GM18502 (cell line): ENCODE measurements at regions not wholly inside any gene's neighbourhood (a gene's known extent, or its start where the extent isn't known, plus 50 kb on each side); places are given as distances from the start of the nearest gene placed in this dataset.
"Not testable (repeated sequence)": the region's sequence is repeated elsewhere in the genome, so short reads cannot be mapped to it uniquely, and the experiment has no call there.

Source experiments
- ATAC-seq: cut with Tn5 transposase; IDR thresholded peaks from one replicate; pipeline ENCODE4 v1.9.1; 2021; ENCODE audit warnings: mild to moderate bottlenecking; ENCODE audit not compliant: unreplicated experiment, poor library complexity

DNA sequence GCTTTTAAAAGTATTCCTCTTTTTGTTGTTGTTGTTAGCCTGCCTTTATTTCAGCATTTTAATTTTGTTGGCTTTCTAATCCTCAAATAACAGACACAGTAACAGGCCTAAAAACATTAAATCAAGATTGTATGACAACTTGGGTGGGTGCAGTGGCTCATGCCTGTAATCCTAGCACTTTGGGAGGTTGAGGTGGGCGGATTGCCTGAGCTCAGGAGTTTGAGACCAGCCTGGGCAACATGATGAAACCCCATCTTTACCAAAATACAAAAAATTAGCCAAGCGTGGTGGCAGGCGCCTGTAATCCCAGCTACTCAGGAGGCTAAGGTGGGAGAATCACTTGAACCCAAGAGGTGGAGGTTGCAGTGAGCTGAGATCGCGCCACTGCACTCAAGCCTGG lies 220.9 kb upstream of the PPP1R3A start:
- not testable (repeated sequence) for ATAC-seq

- no peak for ATAC-seq
These were observed 219.8 kb upstream of the PPP1R3A start for GRCh38 chr7:114138587-114138986.

DNA sequence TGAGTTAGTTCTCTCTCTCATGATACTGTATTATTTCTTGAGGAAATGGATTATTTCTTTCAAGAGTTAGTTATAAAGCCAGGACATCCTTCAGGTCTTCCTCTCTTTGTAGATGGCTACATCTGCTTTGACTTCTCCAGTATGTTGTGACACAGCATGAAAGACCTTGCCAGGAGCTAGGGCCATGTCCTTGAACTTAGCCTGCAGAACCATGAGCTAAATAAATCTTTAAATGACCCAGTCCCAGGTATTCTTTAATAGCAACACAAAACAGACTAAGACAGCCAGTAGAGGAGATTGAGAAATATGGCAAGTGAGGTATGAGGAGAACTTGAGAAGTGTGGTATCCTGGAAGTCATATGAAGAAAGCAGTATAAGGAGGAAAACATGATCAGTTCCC lies 214.9 kb upstream of the PPP1R3A start:
- ATAC-seq, result no peak

- no peak for ATAC-seq
These were observed 212.1 kb upstream of the PPP1R3A start for GRCh38 chr7:114130866-114131265.

GRCh38 chr7:114128880-114129279 lies 210.1 kb upstream of the PPP1R3A start:
- ATAC-seq, result no peak

- no peak for ATAC-seq
These were observed 207.3 kb upstream of the PPP1R3A start for GRCh38 chr7:114126095-114126494.

DNA sequence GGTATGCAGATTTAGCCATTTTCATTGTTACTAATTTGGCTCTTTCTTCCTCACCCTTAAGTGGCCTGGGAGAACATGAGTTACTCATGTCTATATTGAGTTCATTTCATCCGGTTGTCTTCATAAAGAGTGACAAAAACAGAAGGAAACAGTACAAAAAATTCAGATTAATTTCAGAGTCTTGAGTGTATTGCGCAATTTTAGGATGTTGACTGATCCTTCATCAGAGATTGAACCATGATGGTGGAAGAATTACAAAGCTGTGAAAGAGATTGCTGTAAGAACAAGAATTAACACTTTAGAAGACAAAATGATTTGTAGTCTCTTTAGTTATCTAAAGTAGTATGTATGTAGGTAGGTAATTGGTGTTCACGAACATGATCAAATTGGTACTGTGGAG lies 194.0 kb upstream of the PPP1R3A start:
- no peak for ATAC-seq

- ATAC-seq, result no peak
These were observed 191.9 kb upstream of the PPP1R3A start for GRCh38 chr7:114110666-114111065.

- no peak for ATAC-seq
These were observed 190.9 kb upstream of the PPP1R3A start for GRCh38 chr7:114109721-114110120.

- ATAC-seq, result no peak
These were observed 190.5 kb upstream of the PPP1R3A start for GRCh38 chr7:114109304-114109703.

DNA sequence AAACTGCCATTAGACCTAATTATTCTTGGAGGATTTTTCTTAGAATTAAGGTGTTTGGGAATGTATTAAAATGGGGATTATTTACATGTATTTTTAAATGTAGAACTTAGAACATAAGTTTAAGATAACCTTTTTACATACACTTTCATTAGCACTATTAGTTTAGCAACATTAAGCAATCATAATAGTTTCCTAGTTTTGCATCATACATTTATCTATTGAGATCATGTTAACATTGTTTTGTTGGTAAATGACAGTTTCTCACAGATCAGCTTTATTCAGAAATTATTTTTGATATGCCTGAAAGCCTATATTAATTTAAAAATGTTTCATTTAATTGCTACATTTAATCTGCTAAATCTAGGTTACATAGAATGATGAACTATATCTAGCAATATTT lies 189.7 kb upstream of the PPP1R3A start:
- ATAC-seq, result no peak

GRCh38 chr7:114107522-114107921 lies 188.7 kb upstream of the PPP1R3A start:
- ATAC-seq, result no peak

DNA sequence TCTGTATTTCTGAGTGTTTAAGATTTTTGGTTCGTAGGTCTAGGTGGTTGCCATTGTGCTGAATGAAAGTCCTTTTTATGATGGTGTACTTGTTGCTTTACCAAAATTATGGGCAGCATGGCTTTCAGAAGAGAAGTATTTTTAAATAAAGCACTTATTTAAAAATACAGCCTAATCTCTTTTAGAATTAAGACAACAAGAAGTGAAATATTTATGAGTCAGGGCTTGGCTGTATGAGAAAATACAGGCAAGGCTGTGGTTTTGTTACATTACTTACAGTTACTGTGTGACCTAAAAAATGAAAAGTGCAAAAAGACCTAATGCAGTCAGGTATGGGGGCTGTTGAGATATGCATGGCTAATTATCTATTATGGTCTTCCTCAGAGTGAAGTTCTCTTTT lies 185.2 kb upstream of the PPP1R3A start:
- no peak for ATAC-seq

DNA sequence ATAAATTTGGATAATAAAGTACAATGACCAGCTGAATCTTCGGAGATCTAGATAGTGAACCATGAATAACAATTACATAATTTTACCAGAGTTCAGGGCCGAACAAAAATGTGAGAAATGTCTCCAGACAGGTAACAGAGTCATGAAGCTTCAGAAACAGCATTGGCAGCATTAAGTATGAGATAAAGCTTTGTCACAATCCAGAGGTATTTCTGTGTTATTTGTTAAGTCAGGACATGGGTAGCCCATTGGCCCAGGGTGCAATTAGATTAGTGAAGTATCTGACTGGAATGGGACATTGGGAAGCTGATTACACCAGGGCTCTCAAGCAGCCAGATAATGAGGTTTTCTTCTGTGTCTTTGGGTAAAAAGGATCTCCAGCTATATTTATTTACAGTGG lies 184.2 kb upstream of the PPP1R3A start:
- no peak for ATAC-seq

GRCh38 chr7:114102131-114102530 lies 183.3 kb upstream of the PPP1R3A start:
- ATAC-seq, result no peak

- ATAC-seq, result no peak
These were observed 182.0 kb upstream of the PPP1R3A start for GRCh38 chr7:114100810-114101209.

DNA sequence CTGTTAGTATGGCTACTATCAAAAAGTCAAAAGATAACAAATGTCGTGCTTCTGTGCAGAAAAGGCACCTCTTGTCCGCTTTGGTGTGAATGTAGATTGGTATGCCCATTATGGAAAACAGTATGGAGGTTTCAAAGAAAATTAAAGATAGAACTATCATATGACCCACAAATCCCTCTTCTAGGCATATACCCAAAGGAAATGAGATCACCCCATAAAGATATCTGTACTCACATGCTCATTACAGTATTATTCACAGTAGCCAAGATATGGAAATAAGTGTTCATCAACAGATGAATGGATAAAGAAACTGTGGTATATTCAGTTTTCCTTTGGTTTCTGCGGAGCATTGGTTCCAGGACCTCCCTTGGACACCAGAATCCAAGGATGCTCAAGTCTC lies 180.5 kb upstream of the PPP1R3A start:
- ATAC-seq, result no peak

GRCh38 chr7:114095885-114096284 lies 177.1 kb upstream of the PPP1R3A start:
- no peak for ATAC-seq

- no peak for ATAC-seq
These were observed 169.7 kb upstream of the PPP1R3A start for GRCh38 chr7:114088470-114088940.

DNA sequence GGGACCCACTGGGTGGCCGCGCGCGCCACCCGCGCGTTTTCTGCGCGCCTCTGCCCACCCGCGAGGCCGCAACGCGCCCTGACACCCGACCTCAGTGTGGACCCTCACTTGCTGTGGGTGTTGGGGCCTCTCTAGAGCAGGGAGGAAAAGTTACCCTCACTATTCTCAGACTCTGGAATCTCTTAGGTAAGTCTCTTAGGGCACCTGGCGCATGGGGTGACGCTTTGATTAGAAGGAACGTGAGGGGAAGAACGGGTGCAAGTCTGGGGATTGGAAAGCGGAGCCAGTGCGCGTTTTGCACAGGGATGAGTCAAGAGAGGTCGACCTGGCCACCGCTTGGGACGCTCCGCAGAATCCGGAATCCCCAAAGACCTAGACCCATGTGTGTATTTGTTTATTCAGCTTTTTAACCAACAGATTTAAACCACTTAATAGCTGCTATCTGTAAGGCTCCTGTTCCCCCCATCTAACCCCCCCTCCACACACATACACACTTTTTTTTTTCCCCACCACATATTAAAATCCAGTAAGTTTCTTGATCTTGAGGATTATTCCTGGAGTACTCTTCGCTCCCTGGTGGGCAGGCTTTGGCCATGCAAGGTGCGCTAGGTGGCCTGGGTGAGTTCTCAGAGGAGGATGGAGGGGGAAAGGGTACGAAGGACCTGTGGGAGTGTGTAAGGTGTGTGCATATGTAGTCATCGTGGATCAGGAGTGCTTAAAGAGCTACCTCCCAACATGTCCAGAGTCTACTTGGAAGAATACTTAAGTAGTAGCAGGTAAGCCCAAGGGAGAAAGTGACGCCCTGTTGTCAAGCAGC lies 169.1 kb upstream of the PPP1R3A start:
- no peak for ATAC-seq

DNA sequence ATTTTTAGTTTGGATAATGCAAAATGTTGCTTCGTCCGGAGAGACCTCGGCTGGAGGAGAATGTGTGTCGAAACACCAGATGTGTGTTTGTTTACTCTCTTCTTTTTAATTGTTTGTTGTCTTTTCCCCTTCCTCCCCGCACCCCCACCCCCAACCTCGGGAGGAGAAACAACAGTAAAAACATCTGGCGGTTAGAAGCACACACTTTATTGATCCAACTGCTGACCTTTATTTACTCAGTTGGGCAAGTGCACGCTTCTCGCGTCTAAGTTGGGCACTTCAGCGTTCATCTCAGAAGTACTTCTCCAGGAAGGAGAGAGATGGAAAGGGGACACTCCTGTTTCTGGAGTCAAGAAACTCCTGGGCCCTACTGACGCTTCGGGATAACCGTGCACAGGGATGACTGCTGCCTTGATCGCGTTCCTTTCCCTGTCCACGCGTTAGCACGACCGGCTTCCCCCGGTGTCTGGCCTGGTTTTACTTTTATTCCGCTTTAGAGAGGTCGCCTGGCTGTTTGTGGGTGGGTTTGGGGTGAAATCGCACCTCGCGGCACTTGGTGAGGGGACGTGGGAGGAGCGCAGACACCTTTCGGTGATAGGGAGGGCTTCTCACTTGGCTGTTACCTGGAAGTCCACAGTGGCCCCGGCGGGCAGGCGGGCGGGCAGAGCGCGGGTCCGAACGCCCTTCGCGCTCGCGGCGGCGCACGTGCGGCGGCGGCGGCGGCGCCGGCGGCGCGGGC lies 168.3 kb upstream of the PPP1R3A start:
- no peak for ATAC-seq

DNA sequence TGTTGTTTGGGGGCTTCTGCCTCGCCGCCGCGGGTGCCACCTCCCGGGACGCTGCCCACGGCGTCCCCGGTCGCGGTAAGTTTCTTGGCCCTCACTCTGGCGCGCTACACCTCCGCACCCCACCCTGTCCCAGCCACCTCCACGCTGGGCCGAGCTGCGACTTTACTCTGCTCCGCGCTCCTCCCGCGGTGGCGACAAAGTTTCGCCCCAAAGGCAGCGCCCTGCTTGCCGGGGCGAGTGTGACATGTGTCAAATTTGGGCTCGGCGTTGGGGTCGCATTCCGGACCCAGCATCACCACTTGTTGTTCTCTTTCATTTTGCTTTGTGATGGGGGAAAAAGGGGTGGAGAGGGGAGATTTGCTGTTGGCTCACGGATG lies 167.7 kb upstream of the PPP1R3A start:
- ATAC-seq, result peak; percentile 32
